ENCODE measurements at regions not wholly inside any gene's neighbourhood (a gene's known extent, or its start where the extent isn't known, plus 50 kb on each side); places are given as distances from the start of the nearest gene placed in this dataset.

DNA sequence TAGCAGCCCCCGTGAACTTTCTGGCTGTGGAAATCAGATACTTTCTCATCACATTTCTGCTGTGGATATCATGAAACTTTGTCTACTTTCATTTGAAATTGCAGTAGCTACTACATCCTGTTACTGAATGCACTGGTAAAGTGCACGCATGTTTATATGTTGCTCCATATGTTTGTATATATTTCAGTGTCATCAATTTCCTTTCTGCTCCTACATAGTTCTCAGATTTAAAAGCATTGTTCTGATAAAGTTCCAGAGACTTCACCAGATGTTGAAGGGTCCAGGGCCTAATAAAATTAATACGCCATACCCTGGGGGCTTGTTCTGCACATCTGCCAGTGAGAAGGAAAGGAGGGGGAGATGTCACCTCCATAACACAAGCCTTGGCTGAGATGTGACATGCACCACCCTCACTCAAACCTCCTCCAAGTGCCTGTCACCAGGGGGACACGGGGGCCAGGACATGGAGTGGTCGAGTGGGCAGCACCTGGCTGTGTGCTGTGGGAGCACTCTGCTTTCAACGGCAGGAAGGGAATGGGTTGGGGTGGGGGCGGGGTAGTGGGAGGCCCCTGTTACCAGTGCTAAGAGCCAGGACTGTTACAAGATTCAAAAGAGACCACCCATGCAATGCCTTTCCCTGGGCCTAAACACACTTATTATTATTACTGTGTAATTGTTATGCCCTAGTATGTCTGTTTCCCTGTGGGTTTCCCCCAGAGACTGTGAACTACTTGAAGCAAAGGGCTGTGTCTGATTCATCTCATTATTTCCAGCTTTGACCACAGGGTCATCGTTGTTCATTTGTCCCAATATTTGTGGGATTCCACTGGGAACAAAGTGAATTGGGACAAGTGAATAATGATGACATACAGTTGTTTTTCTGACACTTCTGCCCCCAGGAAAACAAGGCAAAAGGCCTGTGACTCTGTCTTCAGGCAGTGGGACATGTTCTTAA, 193.4 kb downstream of the FOXL1 start:
- H3K27ac ChIP-seq (ENCODE audit: low read length): no peak overlapping the region
- no peaks in the 10 kb centered on the region for H3K9me3 ChIP-seq (ENCODE audit: insufficient read depth, low read length)
- H3K4me2 ChIP-seq (ENCODE audit: low read length): no peak overlapping the region
- no peaks in the 10 kb centered on the region for H3K79me2 ChIP-seq (ENCODE audit: low read length)
- H3K4me3 ChIP-seq (ENCODE audit: low read length): no peak overlapping the region
- TF ChIP-seq EZH2phosphoT487 (IDR thresholded peaks at IDR 0.05; ENCODE audit: low read depth): no peak
- TF ChIP-seq, protein P1, sequence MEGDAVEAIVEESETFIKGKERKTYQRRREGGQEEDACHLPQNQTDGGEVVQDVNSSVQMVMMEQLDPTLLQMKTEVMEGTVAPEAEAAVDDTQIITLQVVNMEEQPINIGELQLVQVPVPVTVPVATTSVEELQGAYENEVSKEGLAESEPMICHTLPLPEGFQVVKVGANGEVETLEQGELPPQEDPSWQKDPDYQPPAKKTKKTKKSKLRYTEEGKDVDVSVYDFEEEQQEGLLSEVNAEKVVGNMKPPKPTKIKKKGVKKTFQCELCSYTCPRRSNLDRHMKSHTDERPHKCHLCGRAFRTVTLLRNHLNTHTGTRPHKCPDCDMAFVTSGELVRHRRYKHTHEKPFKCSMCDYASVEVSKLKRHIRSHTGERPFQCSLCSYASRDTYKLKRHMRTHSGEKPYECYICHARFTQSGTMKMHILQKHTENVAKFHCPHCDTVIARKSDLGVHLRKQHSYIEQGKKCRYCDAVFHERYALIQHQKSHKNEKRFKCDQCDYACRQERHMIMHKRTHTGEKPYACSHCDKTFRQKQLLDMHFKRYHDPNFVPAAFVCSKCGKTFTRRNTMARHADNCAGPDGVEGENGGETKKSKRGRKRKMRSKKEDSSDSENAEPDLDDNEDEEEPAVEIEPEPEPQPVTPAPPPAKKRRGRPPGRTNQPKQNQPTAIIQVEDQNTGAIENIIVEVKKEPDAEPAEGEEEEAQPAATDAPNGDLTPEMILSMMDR (IDR thresholded peaks at IDR 0.05; ENCODE audit: low read depth, low read length): no peak
- H3K27me3 ChIP-seq (ENCODE audit: low read depth, low read length): peaks cover 4% of the 10 kb centered on the region; the same call in 1 of the 2 replicates
- H3K9ac ChIP-seq (ENCODE audit: low read length): no peak overlapping the region
- no peaks in the 10 kb centered on the region for H4K20me1 ChIP-seq (ENCODE audit: insufficient read depth, low read length)
- H2AFZ ChIP-seq (ENCODE audit: low read depth, low read length): no peak overlapping the region
- H3K36me3 ChIP-seq (replicated peaks; ENCODE audit: low read depth, low read length): no peaks in the 10 kb centered on the region
- no peaks in the 10 kb centered on the region for H3K4me1 ChIP-seq (ENCODE audit: low read length)

DNA sequence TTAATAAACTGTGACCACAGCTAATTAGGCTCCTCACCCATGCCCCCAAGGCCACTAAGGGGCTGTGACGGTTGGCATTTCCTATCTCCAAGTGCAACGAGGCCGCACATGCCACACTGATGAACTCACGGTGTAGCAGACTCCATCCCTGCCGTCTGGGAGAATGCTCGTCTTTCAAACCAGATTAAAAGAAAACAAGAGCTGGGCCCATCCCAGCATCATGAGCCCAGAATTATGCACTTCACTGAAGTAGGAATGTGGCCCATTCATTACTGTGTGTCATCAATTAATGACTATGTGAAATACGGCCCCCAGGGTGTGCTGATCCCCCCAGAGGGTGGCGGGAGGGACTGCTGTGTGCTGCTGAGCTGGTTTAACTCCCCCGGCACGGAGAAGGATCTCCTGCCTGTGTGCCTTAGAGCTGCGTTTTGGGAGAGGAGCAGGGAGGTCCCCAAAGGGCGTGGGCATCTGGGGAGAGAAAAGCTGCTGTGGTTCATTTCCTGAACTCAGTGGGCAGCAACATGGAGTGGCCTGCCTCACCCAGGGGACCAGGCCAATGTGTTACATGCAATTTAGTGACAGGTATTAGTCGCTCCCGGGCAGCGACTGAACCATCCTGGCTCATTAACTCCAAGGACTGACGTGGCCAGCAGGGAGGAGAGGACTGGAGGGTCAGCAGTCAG, 194.5 kb downstream of the FOXL1 start:
- no peak overlapping the region for H3K4me3 ChIP-seq (ENCODE audit: low read length)
- H3K4me2 ChIP-seq (ENCODE audit: low read length): no peak overlapping the region
- H3K36me3 ChIP-seq (replicated peaks; ENCODE audit: low read depth, low read length): no peaks in the 10 kb centered on the region
- H3K9me3 ChIP-seq (ENCODE audit: insufficient read depth, low read length): no peaks in the 10 kb centered on the region
- H3K27me3 ChIP-seq (ENCODE audit: low read depth, low read length): peaks cover 9% of the 10 kb centered on the region; the same call in 1 of the 2 replicates
- H3K27ac ChIP-seq (ENCODE audit: low read length): no peak overlapping the region
- no peaks in the 10 kb centered on the region for H3K79me2 ChIP-seq (ENCODE audit: low read length)
- H3K9ac ChIP-seq (ENCODE audit: low read length): no peak overlapping the region
- H4K20me1 ChIP-seq (ENCODE audit: insufficient read depth, low read length): no peaks in the 10 kb centered on the region
- H3K4me1 ChIP-seq (ENCODE audit: low read length): no peaks in the 10 kb centered on the region
- no peak for TF ChIP-seq EZH2phosphoT487 (IDR thresholded peaks at IDR 0.05; ENCODE audit: low read depth)
- TF ChIP-seq, protein P1 (IDR thresholded peaks at IDR 0.05; ENCODE audit: low read depth, low read length): no peak
- no peak overlapping the region for H2AFZ ChIP-seq (ENCODE audit: low read depth, low read length)

DNA sequence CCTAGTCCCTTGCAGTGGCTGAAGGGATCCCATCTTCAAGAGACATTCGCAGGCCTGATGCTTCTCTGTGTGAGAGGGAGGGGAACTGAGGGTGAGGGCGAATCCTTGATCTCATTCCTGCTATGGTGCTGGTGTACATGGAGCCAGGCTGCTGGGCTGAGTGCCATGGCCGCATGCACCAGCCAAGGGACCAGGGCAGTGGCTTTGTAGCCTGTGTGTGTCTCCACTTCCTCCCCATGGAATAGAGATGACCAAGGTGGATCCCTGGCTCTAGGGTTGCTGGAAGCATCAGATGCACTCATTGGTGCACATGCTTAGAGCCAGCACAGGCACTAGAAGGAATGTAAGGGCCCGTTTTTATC, 195.0 kb downstream of the FOXL1 start:
- Histone ChIP-seq H3K4me3 (ENCODE audit: low read length) (no peak overlapping the region), H3K4me2 (ENCODE audit: low read length) (no peak overlapping the region), H3K9me3 (ENCODE audit: insufficient read depth, low read length) (no peaks in the 10 kb centered on the region), H3K4me1 (ENCODE audit: low read length) (no peaks in the 10 kb centered on the region), H3K27ac (ENCODE audit: low read length) (no peak overlapping the region), H2AFZ (ENCODE audit: low read depth, low read length) (no peak overlapping the region), H3K36me3 (replicated peaks; ENCODE audit: low read depth, low read length) (no peaks in the 10 kb centered on the region), H3K27me3 (ENCODE audit: low read depth, low read length) (peaks cover 9% of the 10 kb centered on the region; the same call in 1 of the 2 replicates), H3K79me2 (ENCODE audit: low read length) (no peaks in the 10 kb centered on the region), H4K20me1 (ENCODE audit: insufficient read depth, low read length) (no peaks in the 10 kb centered on the region), H3K9ac (ENCODE audit: low read length) (no peak overlapping the region)
- TF ChIP-seq EZH2phosphoT487 (IDR thresholded peaks at IDR 0.05; ENCODE audit: low read depth): no peak
- TF ChIP-seq, protein P1 (IDR thresholded peaks at IDR 0.05; ENCODE audit: low read depth, low read length): no peak

DNA sequence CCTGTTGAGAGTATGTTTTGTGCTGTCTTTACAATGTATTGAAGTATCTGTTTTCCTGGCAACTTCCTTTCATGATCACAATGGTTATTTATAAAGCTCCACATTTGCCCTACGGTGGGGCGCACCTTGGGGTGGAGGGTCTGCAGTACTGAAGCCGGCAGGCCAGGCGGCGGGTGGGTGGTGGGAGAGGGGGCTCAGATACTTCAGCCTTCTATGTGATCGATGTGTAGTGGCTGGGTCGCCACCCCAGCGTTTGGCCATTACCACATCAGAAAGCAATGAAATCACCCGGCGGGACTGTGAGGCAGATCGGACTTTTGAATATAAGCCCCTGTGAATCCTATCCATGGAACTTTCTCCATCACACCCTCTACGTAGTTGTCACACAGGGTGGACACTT, 196.6 kb downstream of the FOXL1 start:
- H3K79me2 ChIP-seq (ENCODE audit: low read length): no peaks in the 10 kb centered on the region
- H3K4me3 ChIP-seq (ENCODE audit: low read length): no peak overlapping the region
- H3K27me3 ChIP-seq (ENCODE audit: low read depth, low read length): peaks cover 9% of the 10 kb centered on the region; the same call in 1 of the 2 replicates
- no peak overlapping the region for H3K27ac ChIP-seq (ENCODE audit: low read length)
- no peak overlapping the region for H3K9ac ChIP-seq (ENCODE audit: low read length)
- H3K4me1 ChIP-seq (ENCODE audit: low read length): no peaks in the 10 kb centered on the region
- H3K4me2 ChIP-seq (ENCODE audit: low read length): no peak overlapping the region
- no peaks in the 10 kb centered on the region for H3K9me3 ChIP-seq (ENCODE audit: insufficient read depth, low read length)
- no peak overlapping the region for H2AFZ ChIP-seq (ENCODE audit: low read depth, low read length)
- H4K20me1 ChIP-seq (ENCODE audit: insufficient read depth, low read length): no peaks in the 10 kb centered on the region
- H3K36me3 ChIP-seq (replicated peaks; ENCODE audit: low read depth, low read length): no peaks in the 10 kb centered on the region
- no peak for TF ChIP-seq EZH2phosphoT487 (IDR thresholded peaks at IDR 0.05; ENCODE audit: low read depth)
- TF ChIP-seq, protein P1 (IDR thresholded peaks at IDR 0.05; ENCODE audit: low read depth, low read length): no peak
